Kidney (tissue), 13 donors: ENCODE measurements at regions not wholly inside any gene's neighbourhood (a gene's known extent, or its start where the extent isn't known, plus 50 kb on each side); places are given as distances from the start of the nearest gene placed in this dataset.

ENCODE experiments used
- DNase-seq, 5 donors: peaks; one replicate each; pipeline ENCODE4 v3.0.0-alpha.2; 2013 to 2020
- FAIRE-seq: peaks from 2 replicates; lab custom pipeline; 2012; peaks lifted over from hg19 to GRCh38; lab: Jason Lieb, UNC
- H3K27ac ChIP-seq, 2 donors: one replicate each; pipeline ENCODE4 v1.7.0; 2013; ENCODE audit warnings: low read depth in 2 of 2, low read length in 2 of 2, inconsistent platforms in 1 of 2
- H3K27me3 ChIP-seq: one replicate; pipeline ENCODE4 v1.7.1; 2013; ENCODE audit warnings: low read length, inconsistent platforms; ENCODE audit not compliant: control insufficient read depth, insufficient read depth
- H3K36me3 ChIP-seq, 3 donors: one replicate each; pipeline versions ENCODE4 v1.7.0 to v1.7.1; 2013; ENCODE audit warnings: low read length in 3 of 3, control low read depth in 1 of 3, inconsistent platforms in 1 of 3; ENCODE audit not compliant: insufficient read depth in 3 of 3, control insufficient read depth in 2 of 3
- H3K4me1 ChIP-seq, 3 donors: one replicate each; pipeline versions ENCODE4 v1.7.0 to v1.7.1; 2013; ENCODE audit warnings: low read length in 3 of 3, inconsistent platforms in 1 of 3, low read depth in 1 of 3; ENCODE audit not compliant: control insufficient read depth in 2 of 3, insufficient read depth in 2 of 3
- H3K4me3 ChIP-seq, 3 donors: one replicate each; pipeline versions ENCODE4 v1.7.0 to v1.8.1; 2013; ENCODE audit warnings: low read length in 3 of 3, control low read depth in 1 of 3, inconsistent platforms in 1 of 3
- H3K9ac ChIP-seq, 3 donors: one replicate each; pipeline versions ENCODE4 v1.7.0 to v1.7.1; 2013; ENCODE audit warnings: low read length in 3 of 3, control low read depth in 1 of 3, inconsistent platforms in 1 of 3
- H3K9me3 ChIP-seq, 3 donors: one replicate each; pipeline versions ENCODE4 v1.7.0 to v1.7.1; 2013; ENCODE audit warnings: low read length in 3 of 3, control low read depth in 1 of 3, inconsistent platforms in 1 of 3; ENCODE audit not compliant: control insufficient read depth in 2 of 3, insufficient read depth in 1 of 3
- intact Hi-C: fragments of 100-400 bp; cut with DNase I; formaldehyde crosslinking; loops from one replicate; pipeline ENCODE4 v1.11.1; 2022
- TF ChIP-seq, protein P1 (sequence below): IDR thresholded peaks from 3 replicates; pipeline ENCODE4 v1.5.1; 2012; ENCODE audit warnings: mild to moderate bottlenecking, moderate library complexity, borderline replicate concordance; ENCODE audit not compliant: insufficient read depth; ENCODE audit errors: extremely low read depth
- donor health status: control.
- donor health status: control.
- donor health status: control.
- donor health status: control.
- donor health status: control.
- donor health status: DM: yes; HTN: yes; CAD: no.
- donor health status: Normal renal cell carcinoma (clear cell type).

DNA sequence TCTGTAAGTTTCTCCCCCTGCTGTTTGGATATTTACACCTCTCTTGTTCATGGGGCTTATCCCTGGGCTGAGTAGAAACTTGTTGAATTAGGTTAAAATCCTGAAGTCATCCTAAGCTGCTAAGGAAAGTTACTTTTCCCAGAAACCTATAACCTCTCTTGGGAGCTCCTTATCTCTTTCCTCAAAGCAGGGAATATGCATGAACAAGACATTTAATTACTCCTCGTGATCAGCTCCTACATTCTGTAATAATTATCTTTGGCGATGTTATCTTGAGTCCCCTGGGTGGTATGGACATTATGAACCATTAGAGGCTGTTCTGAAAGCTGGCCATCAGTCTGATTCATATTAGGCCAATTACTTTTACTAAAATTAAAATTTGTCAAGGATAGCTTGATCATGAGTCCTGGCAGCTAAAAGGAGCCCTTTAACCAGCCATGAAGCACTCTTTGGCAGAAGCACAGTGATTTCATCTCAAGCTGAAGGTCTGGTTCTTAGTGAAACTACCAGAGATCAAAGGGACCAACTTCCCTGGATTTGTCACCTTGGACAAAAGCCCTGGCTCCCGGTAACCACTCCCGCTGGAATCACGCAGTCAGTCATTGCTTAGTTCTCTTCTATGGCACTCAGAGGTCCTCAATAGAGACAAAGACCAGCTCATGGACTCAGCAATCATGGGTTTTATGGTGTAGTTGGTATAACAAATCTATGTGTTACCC, 811.8 kb downstream of the UQCRFS1 start:
- H3K9ac ChIP-seq, result no peak overlapping the region
- no peak for DNase-seq
- TF ChIP-seq, protein P1, sequence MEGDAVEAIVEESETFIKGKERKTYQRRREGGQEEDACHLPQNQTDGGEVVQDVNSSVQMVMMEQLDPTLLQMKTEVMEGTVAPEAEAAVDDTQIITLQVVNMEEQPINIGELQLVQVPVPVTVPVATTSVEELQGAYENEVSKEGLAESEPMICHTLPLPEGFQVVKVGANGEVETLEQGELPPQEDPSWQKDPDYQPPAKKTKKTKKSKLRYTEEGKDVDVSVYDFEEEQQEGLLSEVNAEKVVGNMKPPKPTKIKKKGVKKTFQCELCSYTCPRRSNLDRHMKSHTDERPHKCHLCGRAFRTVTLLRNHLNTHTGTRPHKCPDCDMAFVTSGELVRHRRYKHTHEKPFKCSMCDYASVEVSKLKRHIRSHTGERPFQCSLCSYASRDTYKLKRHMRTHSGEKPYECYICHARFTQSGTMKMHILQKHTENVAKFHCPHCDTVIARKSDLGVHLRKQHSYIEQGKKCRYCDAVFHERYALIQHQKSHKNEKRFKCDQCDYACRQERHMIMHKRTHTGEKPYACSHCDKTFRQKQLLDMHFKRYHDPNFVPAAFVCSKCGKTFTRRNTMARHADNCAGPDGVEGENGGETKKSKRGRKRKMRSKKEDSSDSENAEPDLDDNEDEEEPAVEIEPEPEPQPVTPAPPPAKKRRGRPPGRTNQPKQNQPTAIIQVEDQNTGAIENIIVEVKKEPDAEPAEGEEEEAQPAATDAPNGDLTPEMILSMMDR, result no peak
- no peaks in the 10 kb centered on the region for H3K4me1 ChIP-seq
- H3K4me3 ChIP-seq, result no peak overlapping the region
- H3K9me3 ChIP-seq, result no peaks in the 10 kb centered on the region
- H3K27me3 ChIP-seq, result peaks cover 2% of the 10 kb centered on the region
- FAIRE-seq, result no peak
- no peaks in the 10 kb centered on the region for H3K36me3 ChIP-seq
- intact Hi-C loops, result no loop called here
- no peak overlapping the region for H3K27ac ChIP-seq

DNA sequence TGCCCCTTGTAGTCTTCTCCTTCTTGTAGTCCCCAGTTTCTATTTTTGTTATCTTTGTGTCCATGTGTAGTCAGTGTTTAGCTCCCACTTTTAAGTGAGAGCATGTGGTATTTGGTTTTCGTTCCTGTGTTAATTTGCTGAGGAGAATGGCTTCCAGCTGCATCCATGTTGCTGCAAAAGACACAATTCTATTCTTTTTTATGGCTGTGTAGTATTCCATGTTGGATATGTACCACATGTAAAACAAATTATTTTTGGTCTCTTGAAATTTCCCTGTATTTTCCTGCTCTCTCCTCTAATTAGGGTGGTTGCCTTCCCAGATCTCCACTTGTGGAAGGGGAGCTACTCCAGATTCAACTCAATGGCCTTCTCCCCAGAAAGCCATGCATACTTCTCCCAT, 813.8 kb downstream of the UQCRFS1 start:
- H3K36me3 ChIP-seq, result no peaks in the 10 kb centered on the region
- intact Hi-C loops, result no loop called here
- TF ChIP-seq, protein P1, result no peak

DNA sequence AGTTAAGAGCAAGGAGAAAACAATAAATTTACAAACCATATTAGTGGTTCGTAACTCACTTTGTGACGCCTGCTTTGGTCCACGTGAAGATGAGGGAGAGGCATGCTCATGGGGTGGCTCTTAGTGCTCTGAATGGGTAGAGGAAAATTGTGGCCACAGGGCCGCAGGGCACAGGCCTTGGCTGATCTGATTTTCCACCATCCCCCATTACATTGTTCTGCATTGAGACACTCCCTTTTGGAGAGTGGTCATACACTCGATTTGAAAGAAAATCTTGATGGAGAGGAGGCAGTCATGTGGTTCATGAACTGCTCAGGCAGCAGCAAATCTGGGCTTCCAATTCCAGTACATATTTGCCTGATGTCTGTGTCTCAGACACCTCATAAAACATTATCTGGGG, 815.2 kb downstream of the UQCRFS1 start:
- no peak overlapping the region for H3K4me3 ChIP-seq
- no peaks in the 10 kb centered on the region for H3K4me1 ChIP-seq
- no peak overlapping the region for H3K9ac ChIP-seq
- no peaks in the 10 kb centered on the region for H3K36me3 ChIP-seq
- no peaks in the 10 kb centered on the region for H3K27me3 ChIP-seq
- TF ChIP-seq, protein P1, result no peak
- H3K27ac ChIP-seq, result no peak overlapping the region
- FAIRE-seq, result no peak
- intact Hi-C loops, result no loop called here
- DNase-seq, result no peak
- no peaks in the 10 kb centered on the region for H3K9me3 ChIP-seq

More for the DNA sequence above, 813.8 kb downstream of the UQCRFS1 start:
- Histone ChIP-seq H3K9me3 (no peaks in the 10 kb centered on the region), H3K4me1 (no peaks in the 10 kb centered on the region), H3K27ac (no peak overlapping the region), H3K27me3 (peaks cover 2% of the 10 kb centered on the region), H3K9ac (no peak overlapping the region), H3K4me3 (no peak overlapping the region)
- no peak for DNase-seq
- no peak for FAIRE-seq
